Activated CD4-positive, alpha-beta T cell treated with anti-CD3 and anti-CD28 coated beads for 36 hours (primary cell): ENCODE measurements at regions not wholly inside any gene's neighbourhood (a gene's known extent, or its start where the extent isn't known, plus 50 kb on each side); places are given as distances from the start of the nearest gene placed in this dataset.

Source experiments
- ATAC-seq: fragments of 200-7000 bp; cut with Tn5 transposase; one replicate; pipeline ENCODE4 v1.10.0; 2021; ENCODE audit warnings: mild to moderate bottlenecking, moderate library complexity
- CTCF ChIA-PET: fragments of 350-600 bp; sonication (Branson Sonifier 250); formaldehyde crosslinking; loops from one replicate; lab custom pipeline; 2021; ENCODE audit warnings: antibody characterized with exemption; lab: Charles Lee
- POLR2A ChIA-PET: fragments of 350-600 bp; sonication (Branson Sonifier 250); formaldehyde crosslinking; loops from one replicate; lab custom pipeline; 2021; ENCODE audit warnings: antibody characterized with exemption, inconsistent platforms; lab: Charles Lee
- DNase-seq: peaks from one replicate; pipeline ENCODE4 v3.0.0-alpha.2; 2020
- H3K27ac Mint-ChIP-seq: one replicate; pipeline ENCODE4 v1.8.0; 2021; ENCODE audit warnings: mixed read lengths
- H3K27me3 Mint-ChIP-seq: one replicate; pipeline ENCODE4 v1.8.0; 2021; ENCODE audit warnings: mixed read lengths
- H3K36me3 Mint-ChIP-seq: one replicate; pipeline ENCODE4 v1.8.0; 2021; ENCODE audit warnings: low read depth, mixed read lengths
- H3K4me1 Mint-ChIP-seq: one replicate; pipeline ENCODE4 v1.8.0; 2021; ENCODE audit warnings: mixed read lengths
- H3K4me3 Mint-ChIP-seq: one replicate; pipeline ENCODE4 v1.8.0; 2021; ENCODE audit warnings: mild to moderate bottlenecking, moderate library complexity, mixed read lengths
- H3K9me3 Mint-ChIP-seq: one replicate; pipeline ENCODE4 v1.8.0; 2021; ENCODE audit warnings: low read depth, mixed read lengths
- intact Hi-C, 2 experiments: fragments of 100-400 bp; cut with DNase I in 1 of 2; cut with micrococcal nuclease in 1 of 2; formaldehyde crosslinking; loops; one replicate each; pipeline versions ENCODE4 v1.14.2 to v1.15.1; 2022 to 2024; cut with DNase I, micrococcal nuclease

DNA sequence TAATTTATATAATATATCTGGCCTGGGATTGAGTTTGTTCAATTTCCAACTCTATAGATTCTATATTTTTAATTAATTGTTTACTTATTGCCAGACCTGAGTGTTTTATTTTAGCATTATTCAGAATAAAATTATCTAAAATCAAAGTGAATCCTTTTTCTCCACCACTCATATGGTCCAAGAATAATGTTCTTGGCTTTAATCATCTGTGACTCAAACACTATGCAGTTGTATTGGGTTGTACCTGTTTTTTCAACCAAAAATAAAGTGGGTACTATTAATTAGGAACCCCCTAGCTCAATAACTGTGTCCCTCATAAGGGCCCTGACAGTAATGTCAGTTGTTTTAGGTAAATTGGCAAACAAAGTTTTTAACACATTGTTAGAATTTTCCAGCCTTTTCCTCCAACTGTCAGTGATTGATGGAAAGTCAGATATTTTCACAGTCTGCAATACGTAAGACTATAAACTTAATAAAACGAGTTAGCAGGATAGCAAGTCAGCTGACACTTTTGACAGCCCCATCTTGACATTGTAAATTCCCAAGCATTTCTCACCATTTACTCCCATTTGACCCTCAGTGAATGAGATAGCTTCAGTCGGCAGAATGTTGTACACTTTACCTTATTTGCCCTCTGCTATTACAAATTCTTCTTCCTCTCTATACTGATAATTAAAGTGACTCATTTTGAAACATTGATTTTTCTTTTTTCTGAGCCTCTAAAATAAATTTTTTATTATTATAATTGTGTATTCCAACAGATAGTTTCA lies 587.4 kb downstream of the METTL4 start:
- CTCF ChIA-PET, result no interaction called here
- ATAC-seq (no peak), DNase-seq (no peak)
- no peaks in the 10 kb centered on the region for H3K4me1 Mint-ChIP-seq
- peaks cover 4% of the 10 kb centered on the region for H3K9me3 Mint-ChIP-seq
- POLR2A ChIA-PET, result no interaction called here
- no peaks in the 10 kb centered on the region for H3K36me3 Mint-ChIP-seq
- intact Hi-C loops, result no loop called here
- no peak overlapping the region for H3K27ac Mint-ChIP-seq
- H3K4me3 Mint-ChIP-seq, result no peak overlapping the region
- peaks cover 2% of the 10 kb centered on the region for H3K27me3 Mint-ChIP-seq

DNA sequence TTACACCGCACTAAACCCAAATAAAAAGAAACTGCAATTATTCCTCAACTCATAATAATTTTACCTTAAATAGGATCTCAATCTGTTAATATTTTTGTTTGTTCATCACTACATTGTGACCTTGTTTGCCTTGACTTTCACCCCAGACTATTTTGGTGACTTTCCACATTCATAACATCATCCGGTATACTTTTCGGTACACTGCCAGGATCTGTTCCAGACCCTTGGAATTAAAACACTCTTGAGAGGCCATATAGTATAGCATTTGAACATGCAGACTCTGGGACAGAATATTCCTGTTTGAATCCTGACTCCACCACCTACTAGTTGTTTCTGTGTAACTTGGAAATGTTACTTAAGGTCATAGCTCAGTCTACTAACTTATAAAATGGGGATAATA lies 577.4 kb downstream of the METTL4 start:
- Mint-ChIP-seq H3K4me3 (no peak overlapping the region), H3K4me1 (no peaks in the 10 kb centered on the region)
- intact Hi-C loops, result no loop called here

DNA sequence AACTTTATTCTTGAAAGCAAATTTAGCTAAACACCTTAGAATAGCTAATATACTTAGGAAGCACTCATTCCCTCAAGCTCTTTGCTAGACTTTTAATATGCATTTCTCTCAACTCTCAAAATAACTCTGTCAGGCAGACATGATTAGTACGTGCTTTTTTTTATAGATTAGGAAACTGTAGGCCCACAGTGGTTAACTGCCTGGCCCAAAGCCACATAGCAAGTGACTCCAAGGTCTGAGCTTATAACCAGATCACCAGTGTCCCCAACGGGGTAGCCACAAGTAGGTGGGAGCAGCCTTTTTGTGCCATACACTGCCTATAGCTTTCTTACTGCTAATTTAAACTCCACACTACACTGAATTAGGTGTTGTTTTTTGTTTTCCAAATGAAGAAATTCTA lies 576.8 kb downstream of the METTL4 start:
- H3K4me1 Mint-ChIP-seq, result no peaks in the 10 kb centered on the region
- H3K36me3 Mint-ChIP-seq, result no peaks in the 10 kb centered on the region
- no peak overlapping the region for H3K27ac Mint-ChIP-seq
- no peak overlapping the region for H3K4me3 Mint-ChIP-seq
- peaks cover 8% of the 10 kb centered on the region for H3K27me3 Mint-ChIP-seq
- ChIA-PET CTCF (interaction anchor here (0.6 to 0.9 kb wide), 2 partner anchors 18 to 148 kb away, joined by 3 to 4 read pairs; no protein-coding TSS in a partner anchor), POLR2A (no interaction called here)
- intact Hi-C loops, result no loop called here
- ATAC-seq (no peak), DNase-seq (no peak)
- H3K9me3 Mint-ChIP-seq, result no peaks in the 10 kb centered on the region

More for the DNA sequence above, 577.4 kb downstream of the METTL4 start:
- Mint-ChIP-seq H3K27ac (no peak overlapping the region), H3K36me3 (no peaks in the 10 kb centered on the region), H3K9me3 (no peaks in the 10 kb centered on the region), H3K27me3 (peaks cover 8% of the 10 kb centered on the region)
- CTCF ChIA-PET, result interaction anchor here (0.9 kb wide), 1 partner anchor 18 kb away, joined by 4 read pairs; no protein-coding TSS in a partner anchor
- POLR2A ChIA-PET, result no interaction called here
- ATAC-seq, result no peak
- DNase-seq, result no peak

GRCh38 chr18:1995041-1995612 lies 576.2 kb downstream of the METTL4 start:
- POLR2A ChIA-PET, result no interaction called here

GRCh38 chr18:1998121-1998520 lies 573.2 kb downstream of the METTL4 start:
- DNase-seq, result no peak
- no peak for ATAC-seq
- CTCF ChIA-PET, result interaction anchor here (0.6 kb wide), 1 partner anchor 1675 kb away, joined by 5 read pairs; no protein-coding TSS in a partner anchor
- no peak overlapping the region for H3K4me3 Mint-ChIP-seq
- no peaks in the 10 kb centered on the region for H3K36me3 Mint-ChIP-seq
- H3K9me3 Mint-ChIP-seq, result no peaks in the 10 kb centered on the region
- intact Hi-C loops, result no loop called here
- no peaks in the 10 kb centered on the region for H3K4me1 Mint-ChIP-seq
- peaks cover 11% of the 10 kb centered on the region for H3K27me3 Mint-ChIP-seq
- no peak overlapping the region for H3K27ac Mint-ChIP-seq
- POLR2A ChIA-PET, result no interaction called here

More at GRCh38 chr18:1995041-1995612, 576.2 kb downstream of the METTL4 start:
- no peaks in the 10 kb centered on the region for H3K36me3 Mint-ChIP-seq
- no peak overlapping the region for H3K4me3 Mint-ChIP-seq
- H3K4me1 Mint-ChIP-seq, result no peaks in the 10 kb centered on the region
- H3K9me3 Mint-ChIP-seq, result no peaks in the 10 kb centered on the region
- ATAC-seq, result no peak
- no peak for DNase-seq
- no peak overlapping the region for H3K27ac Mint-ChIP-seq
- CTCF ChIA-PET, result interaction anchor here (0.6 kb wide), 1 partner anchor 959 kb away, joined by 3 read pairs; no protein-coding TSS in a partner anchor
- intact Hi-C loops, result no loop called here
- peaks cover 8% of the 10 kb centered on the region for H3K27me3 Mint-ChIP-seq

GRCh38 chr18:1999387-1999786 lies 571.9 kb downstream of the METTL4 start:
- no peaks in the 10 kb centered on the region for H3K36me3 Mint-ChIP-seq
- peaks cover 11% of the 10 kb centered on the region for H3K27me3 Mint-ChIP-seq
- H3K27ac Mint-ChIP-seq, result no peak overlapping the region
- H3K9me3 Mint-ChIP-seq, result no peaks in the 10 kb centered on the region
- POLR2A ChIA-PET, result no interaction called here
- intact Hi-C loops, result no loop called here
- ATAC-seq (no peak), DNase-seq (no peak)
- H3K4me3 Mint-ChIP-seq, result no peak overlapping the region
- no peaks in the 10 kb centered on the region for H3K4me1 Mint-ChIP-seq
- CTCF ChIA-PET, result no interaction called here

GRCh38 chr18:2002151-2002550 lies 569.2 kb downstream of the METTL4 start:
- no peaks in the 10 kb centered on the region for H3K9me3 Mint-ChIP-seq
- no peak overlapping the region for H3K27ac Mint-ChIP-seq
- DNase-seq (no peak), ATAC-seq (no peak)
- ChIA-PET POLR2A (no interaction called here), CTCF (no interaction called here)
- H3K36me3 Mint-ChIP-seq, result no peaks in the 10 kb centered on the region
- intact Hi-C loops, result no loop called here
- no peak overlapping the region for H3K4me3 Mint-ChIP-seq
- no peaks in the 10 kb centered on the region for H3K4me1 Mint-ChIP-seq
- peaks cover 3% of the 10 kb centered on the region for H3K27me3 Mint-ChIP-seq

- no peak for DNase-seq
- intact Hi-C loops, result no loop called here
- Mint-ChIP-seq H3K9me3 (no peaks in the 10 kb centered on the region), H3K27ac (no peak overlapping the region), H3K4me1 (no peaks in the 10 kb centered on the region), H3K4me3 (no peak overlapping the region), H3K27me3 (peaks cover 3% of the 10 kb centered on the region), H3K36me3 (no peaks in the 10 kb centered on the region)
- no peak for ATAC-seq
- CTCF ChIA-PET, result no interaction called here
- POLR2A ChIA-PET, result no interaction called here
Observed at GRCh38 chr18:2002604-2003003, 568.7 kb downstream of the METTL4 start.

GRCh38 chr18:2009942-2010697 lies 561.2 kb downstream of the METTL4 start:
- Mint-ChIP-seq H3K27ac (no peak overlapping the region), H3K36me3 (no peaks in the 10 kb centered on the region), H3K4me1 (no peaks in the 10 kb centered on the region), H3K4me3 (no peak overlapping the region), H3K27me3 (no peaks in the 10 kb centered on the region), H3K9me3 (no peaks in the 10 kb centered on the region)
- intact Hi-C loops, result no loop called here
- POLR2A ChIA-PET, result no interaction called here
- ATAC-seq, result no peak
- no peak for DNase-seq
- CTCF ChIA-PET, result interaction anchor here (1.1 kb wide), 1 partner anchor 95 kb away, joined by 3 read pairs; no protein-coding TSS in a partner anchor

DNA sequence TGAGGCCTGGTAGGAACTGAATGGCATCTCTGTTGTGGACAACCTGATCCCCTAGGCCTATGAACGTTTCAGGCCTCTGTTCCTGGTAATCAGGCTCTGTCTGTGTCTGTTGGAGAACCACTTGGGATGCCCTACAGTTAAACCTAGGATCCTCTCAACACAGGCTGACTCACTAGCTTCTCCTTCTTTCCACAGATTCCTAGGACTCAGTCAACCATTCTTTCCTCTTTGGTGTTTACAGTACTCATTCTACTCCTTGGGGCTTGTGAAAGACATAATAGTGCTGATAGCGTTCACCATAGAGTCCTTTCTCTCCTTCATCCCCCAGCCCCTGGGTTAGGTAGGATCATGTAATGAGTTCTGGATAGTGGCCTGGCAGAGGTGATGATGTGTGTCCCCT lies 544.3 kb downstream of the METTL4 start:
- Mint-ChIP-seq H3K27ac (no peak overlapping the region), H3K9me3 (no peaks in the 10 kb centered on the region), H3K27me3 (peaks cover 5% of the 10 kb centered on the region), H3K4me3 (no peak overlapping the region), H3K36me3 (no peaks in the 10 kb centered on the region), H3K4me1 (peaks cover 4% of the 10 kb centered on the region)
- intact Hi-C loops, result no loop called here
- DNase-seq, result no peak
- ATAC-seq, result no peak
- POLR2A ChIA-PET, result no interaction called here
- CTCF ChIA-PET, result interaction anchor here (0.6 kb wide), 1 partner anchor 10 kb away, joined by 3 read pairs; no protein-coding TSS in a partner anchor

GRCh38 chr18:2027756-2028155 lies 543.5 kb downstream of the METTL4 start:
- POLR2A ChIA-PET, result no interaction called here
- no peak for ATAC-seq
- CTCF ChIA-PET, result no interaction called here
- Mint-ChIP-seq H3K4me3 (no peak overlapping the region), H3K4me1 (peaks cover 4% of the 10 kb centered on the region), H3K36me3 (no peaks in the 10 kb centered on the region), H3K27me3 (peaks cover 6% of the 10 kb centered on the region), H3K27ac (no peak overlapping the region), H3K9me3 (no peaks in the 10 kb centered on the region)
- no peak for DNase-seq
- intact Hi-C loops, result no loop called here
